Renal pelvis (tissue), 1 donor: ENCODE measurements at regions not wholly inside any gene's neighbourhood (a gene's known extent, or its start where the extent isn't known, plus 50 kb on each side); places are given as distances from the start of the nearest gene placed in this dataset.

ENCODE experiments used
- DNase-seq: peaks from one replicate; pipeline ENCODE4 v3.0.0-alpha.2; 2013

- no peak for DNase-seq
Observed at GRCh38 chr1:163406772-163407171, 85.0 kb downstream of the NUF2 start.

DNA sequence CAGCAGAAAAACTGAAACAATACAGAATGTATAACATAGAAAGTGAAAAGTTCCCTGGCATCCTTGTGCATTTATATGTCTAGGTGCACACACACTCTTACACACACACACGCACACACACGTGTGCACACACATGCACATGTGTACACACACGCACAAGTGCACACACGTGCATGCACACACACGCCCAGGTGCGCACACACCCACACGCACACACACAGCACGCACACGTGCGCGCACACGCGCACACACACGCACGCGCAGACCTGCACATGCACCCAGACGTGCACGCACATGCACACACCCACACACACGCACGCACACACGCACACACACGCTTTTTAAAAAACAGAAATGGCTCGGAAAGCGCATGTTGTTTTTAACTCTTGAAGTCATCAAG lies 86.5 kb downstream of the NUF2 start:
- DNase-seq, result no peak

DNA sequence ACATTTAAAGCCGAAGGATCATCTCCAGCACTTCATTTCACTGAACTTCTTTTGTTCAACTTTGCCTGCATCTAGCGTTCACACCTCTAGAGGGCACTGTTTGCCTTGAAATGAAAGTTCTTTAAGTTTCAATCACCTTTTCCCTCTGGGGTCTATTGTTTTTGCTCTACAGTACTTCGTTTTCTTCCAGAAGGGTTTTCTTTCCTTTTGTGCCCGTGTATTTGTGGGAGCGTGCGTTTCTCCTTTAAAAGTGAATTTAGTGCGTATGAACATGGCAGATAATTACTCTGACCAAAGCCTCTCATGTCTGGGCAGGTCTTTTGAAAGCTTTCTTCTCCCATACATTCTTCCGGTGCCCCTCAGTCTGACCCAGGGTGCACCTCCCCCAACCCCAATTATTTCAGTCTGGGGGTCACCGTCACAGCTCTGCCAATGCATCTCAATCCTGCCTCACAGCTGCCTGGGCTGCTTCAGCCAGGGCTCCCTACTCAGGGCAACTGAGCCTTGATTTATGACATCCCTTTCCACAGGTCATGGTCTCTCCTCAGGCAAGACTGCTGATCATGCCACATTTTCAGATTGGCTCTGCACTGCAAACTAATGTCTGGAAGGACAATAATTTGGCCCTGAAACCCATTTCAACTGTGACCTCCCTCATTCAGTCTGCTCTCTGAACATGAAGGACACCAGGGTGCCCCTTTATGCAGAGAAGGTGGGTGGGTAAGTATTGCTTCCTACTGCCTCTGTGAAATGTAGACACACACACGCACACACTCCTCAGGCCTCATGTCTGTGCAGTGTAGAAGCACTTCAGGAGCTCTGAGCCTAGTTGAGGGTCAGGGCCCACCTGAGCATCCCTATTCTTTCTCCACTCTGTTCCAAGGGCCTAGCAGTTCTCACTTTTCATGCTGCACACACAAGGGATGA lies 88.6 kb downstream of the NUF2 start:
- peak; percentile 88 for DNase-seq

DNA sequence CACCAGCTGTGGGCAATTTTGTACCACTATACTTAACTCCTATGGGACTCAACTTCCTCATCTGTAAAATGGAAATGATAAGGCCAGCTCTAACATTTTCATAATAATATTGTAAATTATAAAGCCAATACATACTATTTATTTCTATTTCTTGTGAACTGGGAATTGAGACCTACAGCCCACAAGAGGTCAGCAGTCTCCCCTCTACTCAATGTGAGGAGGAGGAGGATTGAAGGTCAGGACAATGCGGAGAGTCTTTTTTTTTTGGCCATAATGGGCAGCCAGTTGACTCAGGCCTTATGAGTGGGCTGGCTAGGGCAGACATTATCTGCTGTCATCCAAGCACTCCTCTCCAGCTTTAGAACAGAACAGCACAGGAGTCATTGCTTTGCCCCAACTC lies 90.5 kb downstream of the NUF2 start:
- DNase-seq, result no peak

GRCh38 chr1:163414778-163415177 lies 93.0 kb downstream of the NUF2 start:
- no peak for DNase-seq

- no peak for DNase-seq
Observed at GRCh38 chr1:163421701-163422100, 99.9 kb downstream of the NUF2 start.

DNA sequence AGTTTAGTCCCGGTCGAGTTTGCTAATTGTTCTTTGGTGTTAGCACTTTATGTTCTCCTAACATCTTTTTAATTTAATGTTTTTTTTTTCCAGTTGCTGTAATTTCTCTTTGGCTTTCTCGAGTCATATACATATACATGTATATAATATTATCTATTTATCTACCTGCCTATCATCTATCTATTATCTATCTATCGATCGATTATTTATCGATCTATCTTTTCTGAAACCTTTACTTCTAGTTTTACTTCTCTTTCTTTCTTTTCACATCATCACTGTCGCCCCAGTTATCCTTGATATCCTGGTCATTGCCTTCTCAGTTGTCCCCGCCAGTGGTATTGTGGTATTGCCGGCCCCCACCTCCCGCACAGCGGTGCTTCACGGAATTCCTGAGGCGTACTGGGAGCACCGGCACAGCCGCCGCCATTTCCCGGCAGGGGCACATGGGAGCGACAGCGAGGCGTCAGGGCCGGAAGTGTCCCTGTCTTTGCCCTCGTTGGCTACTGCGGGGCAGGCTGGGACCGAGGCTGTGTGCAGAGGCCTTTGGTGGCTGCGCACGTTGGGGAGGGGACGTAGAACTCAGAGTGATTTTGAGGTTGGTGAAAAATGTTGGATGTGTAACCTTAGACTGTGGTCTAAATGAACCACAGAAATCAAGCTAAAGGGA lies 101.1 kb downstream of the NUF2 start:
- no peak for DNase-seq

DNA sequence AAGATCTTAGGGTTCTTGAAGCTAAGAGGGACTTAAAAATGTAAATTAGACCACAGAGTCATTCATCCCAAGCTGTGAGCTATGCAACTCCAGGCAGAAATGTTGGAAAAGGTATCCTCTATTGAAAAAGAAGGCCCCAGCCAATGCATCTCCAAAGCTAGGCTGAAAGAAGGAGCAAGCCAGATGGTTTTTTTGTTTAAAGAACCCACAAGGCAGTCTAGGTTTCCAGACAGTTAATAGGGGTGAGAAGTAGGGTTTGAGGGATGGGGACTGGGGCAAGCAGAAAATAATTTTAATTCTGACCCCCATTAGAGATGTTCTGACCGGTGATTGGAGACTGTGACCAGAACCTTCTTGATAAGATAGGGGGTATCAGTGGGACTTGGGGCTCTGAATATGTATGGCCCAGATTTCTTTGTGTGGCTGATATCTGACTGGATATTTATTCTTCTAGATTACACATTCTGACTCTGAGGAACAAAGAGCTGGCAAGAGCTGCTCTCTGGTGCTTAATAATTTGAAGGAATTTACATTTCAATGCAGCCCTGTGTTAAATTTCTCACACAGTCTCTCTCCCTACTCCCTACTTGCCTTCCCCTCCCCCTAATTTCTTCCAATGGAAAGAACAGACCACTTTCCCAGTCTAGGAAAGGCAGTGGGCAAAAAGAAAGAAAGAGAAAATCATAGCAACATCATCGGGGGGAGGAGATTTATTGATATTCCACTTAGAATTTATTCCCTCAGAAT lies 104.9 kb downstream of the NUF2 start:
- no peak for DNase-seq

GRCh38 chr1:163427279-163427678 lies 105.5 kb downstream of the NUF2 start:
- no peak for DNase-seq

DNA sequence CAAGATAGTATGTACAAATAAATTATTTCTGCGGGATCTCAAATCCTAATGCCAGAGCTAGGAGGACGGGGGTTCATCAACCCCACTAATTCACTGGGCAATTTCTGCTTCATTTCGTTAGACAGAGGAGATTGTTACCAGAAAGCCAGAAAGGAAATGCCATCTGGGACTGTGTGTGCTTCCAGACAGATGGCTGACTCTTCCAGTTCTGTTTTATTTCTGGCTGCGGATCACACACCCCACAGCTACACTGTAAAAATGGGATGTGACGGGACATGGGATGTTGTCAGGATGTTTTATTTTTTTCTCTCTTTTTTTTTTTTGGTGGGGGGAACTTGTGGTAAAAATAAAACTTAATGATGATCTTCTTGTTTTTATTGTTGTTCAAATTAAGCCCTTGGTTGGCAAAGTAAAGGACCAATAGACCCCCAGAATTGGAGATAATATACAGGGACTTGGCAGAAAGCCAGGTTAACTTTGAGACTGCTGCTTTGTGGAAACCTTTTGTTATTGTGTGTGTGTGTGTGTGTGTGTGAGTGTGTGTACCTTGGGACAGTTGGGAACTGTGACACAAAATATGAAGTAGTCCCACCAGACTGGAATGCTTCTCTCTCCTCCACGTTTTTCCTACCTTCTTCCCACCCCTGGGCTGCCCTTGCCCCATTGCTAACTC lies 114.5 kb downstream of the NUF2 start:
- no peak for DNase-seq

- no peak for DNase-seq
Observed at GRCh38 chr1:163439471-163439870, 117.7 kb downstream of the NUF2 start.

DNA sequence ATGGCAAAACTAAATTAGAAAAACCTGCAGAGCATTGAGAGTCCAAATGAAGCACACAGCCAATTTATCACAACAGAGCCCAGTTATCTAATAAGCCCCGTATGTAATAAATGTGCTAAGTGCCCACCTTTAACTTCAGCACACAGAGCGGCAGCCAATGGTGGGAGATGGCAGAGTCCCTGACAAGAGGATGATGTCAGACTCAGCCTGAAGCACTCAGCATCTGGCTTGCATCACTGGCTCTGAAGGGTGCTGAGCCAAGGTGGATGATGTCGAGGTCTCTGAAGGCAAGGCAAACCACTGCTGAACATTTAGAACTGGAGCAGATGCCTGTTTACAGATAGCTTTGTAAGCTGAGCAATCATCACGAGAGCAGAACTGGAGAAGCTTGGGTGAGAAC lies 118.3 kb downstream of the NUF2 start:
- no peak for DNase-seq

GRCh38 chr1:163442231-163442879 lies 120.6 kb downstream of the NUF2 start:
- no peak for DNase-seq

- no peak for DNase-seq
Observed at GRCh38 chr1:163442895-163443294, 121.1 kb downstream of the NUF2 start.

- DNase-seq, result no peak
Observed at GRCh38 chr1:163443863-163444262, 122.1 kb downstream of the NUF2 start.

DNA sequence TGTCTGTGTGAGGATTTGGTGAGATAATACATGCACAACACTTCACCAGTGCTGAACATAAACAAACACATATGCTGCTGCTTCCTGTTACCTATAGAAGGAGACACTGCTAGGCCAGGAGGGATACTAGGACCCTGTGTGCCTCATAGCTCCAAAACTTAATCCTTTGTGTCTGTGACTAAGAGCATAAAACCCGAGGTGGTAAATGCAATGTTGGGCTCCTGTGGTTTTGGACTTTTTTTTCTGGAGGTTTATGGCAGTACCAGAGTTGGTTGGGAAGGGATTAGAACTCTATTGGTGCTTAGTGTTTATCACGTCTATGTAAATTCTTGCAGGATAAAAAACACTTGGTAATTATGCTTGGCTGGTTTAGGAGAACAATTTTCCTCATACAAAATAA lies 122.9 kb downstream of the NUF2 start:
- DNase-seq, result no peak

- DNase-seq, result no peak
Observed at GRCh38 chr1:163450986-163451385, 129.2 kb downstream of the NUF2 start.

DNA sequence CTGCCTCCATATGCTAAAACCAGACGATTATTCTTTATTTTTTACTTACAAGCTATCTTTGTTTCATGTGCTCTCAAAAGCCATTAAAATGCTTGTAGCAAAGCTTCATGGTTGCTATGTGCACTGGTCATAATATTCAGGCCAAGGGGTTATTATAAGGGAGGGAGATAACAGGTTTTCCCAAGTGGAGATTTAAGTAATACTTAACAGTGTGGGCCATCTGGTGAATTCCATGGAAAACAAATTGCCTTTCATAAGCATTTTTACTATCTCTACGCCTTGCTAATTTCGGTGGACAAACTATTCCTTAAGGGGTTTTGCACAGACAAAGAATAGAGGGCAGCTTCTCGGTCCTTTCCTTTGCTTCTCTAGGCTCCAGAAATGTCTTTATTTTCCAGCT lies 137.8 kb downstream of the NUF2 start:
- DNase-seq, result no peak

DNA sequence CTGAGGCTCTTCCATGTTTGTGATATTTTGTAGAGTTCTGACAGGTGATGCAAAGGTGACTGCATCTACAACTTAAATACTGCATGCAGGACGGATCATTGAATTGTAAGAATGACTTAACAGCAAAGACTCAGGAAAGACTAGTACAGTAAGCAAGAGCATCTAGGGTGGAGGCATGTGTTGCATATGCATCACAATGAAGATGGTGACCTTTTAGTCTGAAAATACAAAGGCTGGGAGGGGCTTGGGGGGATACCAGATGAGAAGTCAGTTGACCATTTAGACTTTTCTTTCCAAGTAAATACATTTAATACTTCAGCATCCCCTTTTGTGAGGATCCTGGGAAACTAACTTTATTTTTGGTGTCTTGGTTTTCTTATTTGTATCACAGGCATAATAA lies 145.5 kb downstream of the NUF2 start:
- DNase-seq, result no peak

DNA sequence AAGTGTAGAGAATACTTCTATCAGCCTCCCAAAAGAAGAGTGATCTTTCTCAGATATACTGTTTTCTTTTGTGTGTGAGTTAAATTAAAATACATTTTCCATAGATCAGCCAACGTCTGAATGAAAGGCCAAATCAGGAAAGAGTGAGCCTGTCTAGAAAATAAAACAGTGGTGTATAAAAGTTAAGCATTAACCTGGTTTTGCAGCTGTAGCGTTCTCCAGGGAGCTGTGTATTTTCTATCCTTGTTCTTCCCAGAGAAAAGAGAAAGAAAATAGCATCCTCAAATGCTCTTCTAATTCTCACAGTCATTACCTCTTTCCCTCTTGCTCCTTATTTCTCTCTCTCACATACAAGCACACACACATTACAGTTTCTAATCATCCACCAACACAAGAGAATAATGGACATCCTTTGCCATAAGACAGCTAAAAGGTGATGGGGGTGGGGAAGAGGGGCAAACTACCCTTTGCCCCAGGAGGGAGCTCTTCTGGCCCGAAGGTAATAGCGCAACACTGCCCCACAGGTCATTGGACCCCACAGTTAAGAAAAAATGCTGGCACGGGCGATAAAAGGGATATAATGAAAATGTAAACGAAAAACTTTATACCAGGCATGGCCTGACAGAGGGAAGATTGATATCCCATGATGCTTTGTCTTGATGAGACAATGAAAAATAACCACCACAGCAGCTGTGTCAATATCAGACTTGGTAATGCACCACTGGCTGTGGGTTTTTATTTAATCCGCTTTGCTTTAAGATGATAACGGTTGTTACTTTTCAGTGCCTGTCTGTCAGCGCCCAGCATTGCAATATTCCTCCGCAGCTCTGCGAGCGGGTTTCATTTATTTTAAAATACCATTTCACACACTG lies 150.3 kb downstream of the NUF2 start:
- peak; percentile 30 for DNase-seq
